ENCODE measurements at regions not wholly inside any gene's neighbourhood (a gene's known extent, or its start where the extent isn't known, plus 50 kb on each side); places are given as distances from the start of the nearest gene placed in this dataset.

- TF ChIP-seq ZBTB40 (IDR thresholded peaks at IDR 0.05) (no peak), ZBTB40 (CRISPR knock-in tag; IDR thresholded peaks at IDR 0.05) (no peak), BRCA1 (CRISPR knock-in tag; IDR thresholded peaks at IDR 0.05) (no peak), ZNF337 (CRISPR knock-in tag; IDR thresholded peaks at IDR 0.05; ENCODE audit: borderline replicate concordance, low read depth) (no peak), ZNF776 (CRISPR knock-in tag; IDR thresholded peaks at IDR 0.05) (no peak), DBP (CRISPR knock-in tag; IDR thresholded peaks at IDR 0.05; ENCODE audit: not compliant biosample characterization) (no peak)
- TF ChIP-seq, protein P1, sequence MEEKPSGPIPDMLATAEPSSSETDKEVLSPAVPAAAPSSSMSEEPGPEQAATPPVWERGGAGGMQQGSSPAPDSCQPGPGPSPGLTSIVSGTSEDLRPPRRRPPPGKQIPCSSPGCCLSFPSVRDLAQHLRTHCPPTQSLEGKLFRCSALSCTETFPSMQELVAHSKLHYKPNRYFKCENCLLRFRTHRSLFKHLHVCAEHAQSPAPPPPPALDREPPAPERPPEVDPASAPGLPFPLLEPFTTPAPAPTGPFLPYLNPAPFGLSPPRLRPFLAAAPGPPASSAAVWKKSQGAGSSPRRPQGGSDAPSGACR (CRISPR knock-in tag; IDR thresholded peaks at IDR 0.05) = no peak
- TF ChIP-seq, protein P2, sequence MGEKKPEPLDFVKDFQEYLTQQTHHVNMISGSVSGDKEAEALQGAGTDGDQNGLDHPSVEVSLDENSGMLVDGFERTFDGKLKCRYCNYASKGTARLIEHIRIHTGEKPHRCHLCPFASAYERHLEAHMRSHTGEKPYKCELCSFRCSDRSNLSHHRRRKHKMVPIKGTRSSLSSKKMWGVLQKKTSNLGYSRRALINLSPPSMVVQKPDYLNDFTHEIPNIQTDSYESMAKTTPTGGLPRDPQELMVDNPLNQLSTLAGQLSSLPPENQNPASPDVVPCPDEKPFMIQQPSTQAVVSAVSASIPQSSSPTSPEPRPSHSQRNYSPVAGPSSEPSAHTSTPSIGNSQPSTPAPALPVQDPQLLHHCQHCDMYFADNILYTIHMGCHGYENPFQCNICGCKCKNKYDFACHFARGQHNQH (CRISPR knock-in tag; IDR thresholded peaks at IDR 0.05) = no peak
Observed at GRCh38 chr12:40165179-40165578, 59.3 kb upstream of the SLC2A13 start (continued).

Measured in HepG2 (cell line).